ENCODE measurements at regions not wholly inside any gene's neighbourhood (a gene's known extent, or its start where the extent isn't known, plus 50 kb on each side); places are given as distances from the start of the nearest gene placed in this dataset.

DNA sequence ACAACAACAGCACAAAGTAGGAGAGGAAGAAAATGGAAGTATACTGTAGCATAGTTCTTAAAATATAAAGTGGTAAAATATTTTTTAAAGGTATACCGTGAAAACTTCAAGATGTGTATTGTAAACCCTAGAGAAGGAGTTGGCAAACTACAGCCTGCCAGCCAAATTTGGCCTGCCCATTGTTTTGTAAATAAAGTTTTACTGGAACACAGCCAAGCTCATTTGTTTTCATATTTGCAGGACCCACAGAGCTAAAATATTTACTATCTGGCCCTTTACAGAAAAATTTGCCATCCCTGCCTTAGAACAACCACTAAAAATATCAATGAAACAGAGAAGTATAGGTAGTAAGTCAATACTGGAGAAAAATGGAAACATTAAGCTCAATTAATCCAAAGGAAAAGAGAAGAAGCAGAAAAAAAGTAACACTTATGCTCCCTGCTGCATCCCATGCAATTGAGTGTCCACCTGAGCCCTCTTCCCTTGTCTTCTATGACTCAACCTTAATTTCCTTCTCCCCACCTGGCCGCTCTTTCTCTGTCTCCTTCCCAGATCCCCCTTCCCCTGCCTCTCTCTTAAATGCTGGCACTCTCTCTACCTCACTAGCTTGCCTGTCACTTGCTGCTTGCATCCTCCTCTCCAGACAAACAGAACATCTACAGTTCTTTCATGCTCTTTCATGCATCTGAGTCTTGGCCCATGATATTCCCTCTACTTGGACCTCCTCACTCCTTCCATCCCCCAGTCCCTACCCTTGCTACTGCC is 50.6 kb upstream of the FER start:
- Histone ChIP-seq H3F3A (ENCODE audit: low read depth) (no peaks in the 10 kb centered on the region), H3K9ac (ENCODE audit: low read depth, low read length, poor library complexity, severe bottlenecking) (no peak overlapping the region), H3K9me2 (replicated peaks; ENCODE audit: low read depth, low read length) (no peaks in the 10 kb centered on the region), H3K9me3 (ENCODE audit: insufficient read depth, low read depth, low read length) (no peaks in the 10 kb centered on the region), H3K27me3 (ENCODE audit: insufficient read depth, low read length, poor library complexity, severe bottlenecking) (no peaks in the 10 kb centered on the region), H3K4me2 (ENCODE audit: low read depth, low read length, poor library complexity, severe bottlenecking) (no peak overlapping the region), H2AFZ (ENCODE audit: low read length) (no peak overlapping the region), H3K36me3 (ENCODE audit: insufficient read depth, low read length) (no peaks in the 10 kb centered on the region), H4K20me1 (ENCODE audit: insufficient read depth, low read length, poor library complexity, severe bottlenecking) (no peaks in the 10 kb centered on the region), H3K4me1 (ENCODE audit: insufficient read depth, low read length, poor library complexity, severe bottlenecking) (no peaks in the 10 kb centered on the region), H3K4me3 (ENCODE audit: low read length, poor library complexity, severe bottlenecking) (no peak overlapping the region), H3K79me2 (ENCODE audit: insufficient read depth, low read length) (no peaks in the 10 kb centered on the region)
- TF ChIP-seq CTCF (conservative IDR thresholded peaks at IDR 0.05; ENCODE audit: low read length) (no peak), EZH2phosphoT487 (IDR thresholded peaks at IDR 0.05; ENCODE audit: borderline replicate concordance) (no peak)

DNA sequence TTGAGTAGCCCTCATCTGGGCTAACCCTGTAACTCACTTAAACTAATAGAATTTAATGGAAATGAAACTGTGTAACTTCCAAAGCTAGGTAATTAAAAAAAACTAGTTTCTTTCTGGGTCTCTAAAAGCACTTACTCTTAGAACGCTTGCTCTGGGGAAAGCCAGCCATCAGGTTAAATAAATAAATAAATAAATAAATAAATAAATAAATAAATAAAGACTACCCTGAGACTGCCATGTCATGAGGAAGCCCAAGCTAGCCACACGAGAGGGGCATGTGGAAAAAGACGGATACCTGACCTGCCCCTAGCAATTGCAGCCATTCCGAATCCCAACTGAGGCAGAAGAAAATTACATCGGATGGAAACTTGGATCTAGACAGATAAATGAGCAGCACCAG is 51.3 kb upstream of the FER start:
- no peaks in the 10 kb centered on the region for H3K27me3 ChIP-seq (ENCODE audit: insufficient read depth, low read length, poor library complexity, severe bottlenecking)
- H3K36me3 ChIP-seq (ENCODE audit: insufficient read depth, low read length), result no peaks in the 10 kb centered on the region
- no peaks in the 10 kb centered on the region for H4K20me1 ChIP-seq (ENCODE audit: insufficient read depth, low read length, poor library complexity, severe bottlenecking)
- no peaks in the 10 kb centered on the region for H3F3A ChIP-seq (ENCODE audit: low read depth)
- H3K9me3 ChIP-seq (ENCODE audit: insufficient read depth, low read depth, low read length), result no peaks in the 10 kb centered on the region
- H3K9ac ChIP-seq (ENCODE audit: low read depth, low read length, poor library complexity, severe bottlenecking), result no peak overlapping the region
- no peaks in the 10 kb centered on the region for H3K9me2 ChIP-seq (replicated peaks; ENCODE audit: low read depth, low read length)
- no peak overlapping the region for H3K4me2 ChIP-seq (ENCODE audit: low read depth, low read length, poor library complexity, severe bottlenecking)
- no peaks in the 10 kb centered on the region for H3K4me1 ChIP-seq (ENCODE audit: insufficient read depth, low read length, poor library complexity, severe bottlenecking)
- no peaks in the 10 kb centered on the region for H3K79me2 ChIP-seq (ENCODE audit: insufficient read depth, low read length)
- H3K4me3 ChIP-seq (ENCODE audit: low read length, poor library complexity, severe bottlenecking), result no peak overlapping the region
- TF ChIP-seq CTCF (conservative IDR thresholded peaks at IDR 0.05; ENCODE audit: low read length), result no peak
- TF ChIP-seq EZH2phosphoT487 (IDR thresholded peaks at IDR 0.05; ENCODE audit: borderline replicate concordance), result no peak
- H2AFZ ChIP-seq (ENCODE audit: low read length), result no peak overlapping the region

- H4K20me1 ChIP-seq (ENCODE audit: insufficient read depth, low read length, poor library complexity, severe bottlenecking), result no peaks in the 10 kb centered on the region
- H2AFZ ChIP-seq (ENCODE audit: low read length), result no peak overlapping the region
- TF ChIP-seq EZH2phosphoT487 (IDR thresholded peaks at IDR 0.05; ENCODE audit: borderline replicate concordance), result no peak
- TF ChIP-seq CTCF (conservative IDR thresholded peaks at IDR 0.05; ENCODE audit: low read length), result no peak
- no peaks in the 10 kb centered on the region for H3K36me3 ChIP-seq (ENCODE audit: insufficient read depth, low read length)
- no peaks in the 10 kb centered on the region for H3K4me1 ChIP-seq (ENCODE audit: insufficient read depth, low read length, poor library complexity, severe bottlenecking)
- no peak overlapping the region for H3K9ac ChIP-seq (ENCODE audit: low read depth, low read length, poor library complexity, severe bottlenecking)
- no peaks in the 10 kb centered on the region for H3K9me2 ChIP-seq (replicated peaks; ENCODE audit: low read depth, low read length)
- H3K79me2 ChIP-seq (ENCODE audit: insufficient read depth, low read length), result no peaks in the 10 kb centered on the region
- no peak overlapping the region for H3K4me3 ChIP-seq (ENCODE audit: low read length, poor library complexity, severe bottlenecking)
- no peak overlapping the region for H3K4me2 ChIP-seq (ENCODE audit: low read depth, low read length, poor library complexity, severe bottlenecking)
- no peaks in the 10 kb centered on the region for H3K27me3 ChIP-seq (ENCODE audit: insufficient read depth, low read length, poor library complexity, severe bottlenecking)
- no peaks in the 10 kb centered on the region for H3F3A ChIP-seq (ENCODE audit: low read depth)
- no peaks in the 10 kb centered on the region for H3K9me3 ChIP-seq (ENCODE audit: insufficient read depth, low read depth, low read length)
Observed at GRCh38 chr5:108688485-108688884, 59.2 kb upstream of the FER start.

Data from Loucy (cell line).